KMS-11 (cell line): ENCODE measurements at regions not wholly inside any gene's neighbourhood (a gene's known extent, or its start where the extent isn't known, plus 50 kb on each side); places are given as distances from the start of the nearest gene placed in this dataset.

Experiments used
- H2AFZ ChIP-seq: fragments of 200-600 bp; sonication (generic); 2 replicates; pipeline ENCODE4 v1.6.1; 2016; ENCODE audit warnings: antibody characterized with exemption, mixed run types, low read depth
- H3K27ac ChIP-seq: fragments of 200-600 bp; sonication (generic); 2 replicates; pipeline ENCODE4 v1.6.1; 2016; ENCODE audit warnings: mild to moderate bottlenecking, mixed run types
- H3K27me3 ChIP-seq: fragments of 200-600 bp; sonication (generic); 2 replicates; pipeline ENCODE4 v1.6.1; 2017; ENCODE audit warnings: mild to moderate bottlenecking, low read depth, mixed run types, moderate library complexity; ENCODE audit not compliant: insufficient read depth
- H3K36me3 ChIP-seq: fragments of 200-600 bp; sonication (generic); 2 replicates; pipeline ENCODE4 v1.6.1; 2017; ENCODE audit warnings: mild to moderate bottlenecking, mixed run types; ENCODE audit not compliant: insufficient read depth
- H3K4me1 ChIP-seq: fragments of 200-600 bp; sonication (generic); 2 replicates; pipeline ENCODE4 v1.6.1; 2016; ENCODE audit warnings: mild to moderate bottlenecking, low read depth, mixed run types; ENCODE audit not compliant: poor library complexity, severe bottlenecking
- H3K4me2 ChIP-seq: fragments of 200-600 bp; sonication (generic); 2 replicates; pipeline ENCODE4 v1.7.0; 2016; ENCODE audit warnings: mild to moderate bottlenecking, mixed run types
- H3K4me3 ChIP-seq: fragments of 200-600 bp; sonication (generic); IDR thresholded peaks from 2 replicates; pipeline ENCODE4 v1.6.1; 2017; ENCODE audit warnings: low read depth, low read length, mixed read lengths; ENCODE audit not compliant: insufficient read depth
- H3K79me2 ChIP-seq: fragments of 200-600 bp; sonication (generic); 2 replicates; pipeline ENCODE4 v1.6.1; 2016; ENCODE audit warnings: low read depth, mixed run types; ENCODE audit not compliant: insufficient read depth
- H3K9ac ChIP-seq: fragments of 200-600 bp; sonication (generic); 2 replicates; pipeline ENCODE4 v1.6.1; 2016; ENCODE audit warnings: mild to moderate bottlenecking, mixed run types
- H4K20me1 ChIP-seq: fragments of 200-600 bp; sonication (generic); 2 replicates; pipeline ENCODE4 v1.6.1; 2016; ENCODE audit warnings: mild to moderate bottlenecking, mixed run types; ENCODE audit not compliant: insufficient read depth
- TF ChIP-seq, protein P1 (sequence below): fragments of 200-600 bp; sonication (generic); conservative IDR thresholded peaks from 2 replicates; pipeline ENCODE4 v1.6.1; 2017; ENCODE audit warnings: low read depth, mild to moderate bottlenecking, antibody characterized with exemption, low read length, moderate library complexity, mixed read lengths

DNA sequence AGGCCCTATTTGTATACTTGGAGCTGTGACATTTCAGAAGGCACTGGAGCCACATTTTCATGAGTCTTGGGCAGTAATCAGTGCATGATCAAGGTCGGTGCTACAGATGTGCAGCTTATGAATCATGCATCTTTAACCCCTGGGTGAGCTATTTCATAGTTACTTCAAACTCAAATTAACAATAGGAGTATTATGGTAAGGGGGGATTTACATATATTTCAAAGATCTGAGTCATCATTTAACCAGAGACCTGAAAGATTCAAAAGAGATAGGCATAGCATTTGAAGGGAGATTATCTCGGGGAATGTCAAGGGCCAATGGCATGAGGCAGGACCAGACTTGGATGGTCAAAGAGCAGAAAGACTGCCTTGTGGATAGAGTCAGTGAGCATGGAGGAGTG lies 169.0 kb upstream of the GRIN3A start:
- Histone ChIP-seq H3K4me3 (no peak overlapping the region), H3K79me2 (no peaks in the 10 kb centered on the region), H3K9ac (no peak overlapping the region), H3K4me1 (no peaks in the 10 kb centered on the region), H3K4me2 (no peak overlapping the region), H3K27ac (no peak overlapping the region), H3K36me3 (no peaks in the 10 kb centered on the region), H2AFZ (no peak overlapping the region), H3K27me3 (no peaks in the 10 kb centered on the region), H4K20me1 (no peaks in the 10 kb centered on the region)
- TF ChIP-seq, protein P1, sequence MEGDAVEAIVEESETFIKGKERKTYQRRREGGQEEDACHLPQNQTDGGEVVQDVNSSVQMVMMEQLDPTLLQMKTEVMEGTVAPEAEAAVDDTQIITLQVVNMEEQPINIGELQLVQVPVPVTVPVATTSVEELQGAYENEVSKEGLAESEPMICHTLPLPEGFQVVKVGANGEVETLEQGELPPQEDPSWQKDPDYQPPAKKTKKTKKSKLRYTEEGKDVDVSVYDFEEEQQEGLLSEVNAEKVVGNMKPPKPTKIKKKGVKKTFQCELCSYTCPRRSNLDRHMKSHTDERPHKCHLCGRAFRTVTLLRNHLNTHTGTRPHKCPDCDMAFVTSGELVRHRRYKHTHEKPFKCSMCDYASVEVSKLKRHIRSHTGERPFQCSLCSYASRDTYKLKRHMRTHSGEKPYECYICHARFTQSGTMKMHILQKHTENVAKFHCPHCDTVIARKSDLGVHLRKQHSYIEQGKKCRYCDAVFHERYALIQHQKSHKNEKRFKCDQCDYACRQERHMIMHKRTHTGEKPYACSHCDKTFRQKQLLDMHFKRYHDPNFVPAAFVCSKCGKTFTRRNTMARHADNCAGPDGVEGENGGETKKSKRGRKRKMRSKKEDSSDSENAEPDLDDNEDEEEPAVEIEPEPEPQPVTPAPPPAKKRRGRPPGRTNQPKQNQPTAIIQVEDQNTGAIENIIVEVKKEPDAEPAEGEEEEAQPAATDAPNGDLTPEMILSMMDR, result no peak

DNA sequence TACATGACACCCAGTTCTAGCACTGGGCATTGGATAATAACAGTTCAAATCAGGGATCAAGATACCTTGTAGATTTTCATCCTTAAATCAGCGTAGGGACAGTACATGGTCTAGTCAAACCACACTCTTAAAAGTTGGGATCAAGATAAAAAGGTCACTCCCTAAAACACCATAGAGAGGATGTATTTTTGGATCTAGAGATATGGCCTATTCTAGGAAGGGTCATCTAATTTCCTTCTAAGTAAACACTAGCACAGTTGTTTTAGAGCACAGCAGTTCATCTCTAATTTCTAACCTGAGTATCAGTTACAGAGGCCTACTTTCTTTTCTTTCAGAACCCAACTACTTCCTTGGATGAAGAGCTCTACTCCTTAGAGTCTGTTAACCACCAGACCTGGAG lies 166.4 kb upstream of the GRIN3A start:
- no peaks in the 10 kb centered on the region for H3K36me3 ChIP-seq
- no peak overlapping the region for H3K4me2 ChIP-seq
- H4K20me1 ChIP-seq, result no peaks in the 10 kb centered on the region
- H3K4me3 ChIP-seq, result no peak overlapping the region
- TF ChIP-seq, protein P1, result no peak
- H3K4me1 ChIP-seq, result no peaks in the 10 kb centered on the region
- no peaks in the 10 kb centered on the region for H3K79me2 ChIP-seq
- H2AFZ ChIP-seq, result no peak overlapping the region
- H3K27ac ChIP-seq, result no peak overlapping the region
- H3K27me3 ChIP-seq, result no peaks in the 10 kb centered on the region
- H3K9ac ChIP-seq, result no peak overlapping the region

DNA sequence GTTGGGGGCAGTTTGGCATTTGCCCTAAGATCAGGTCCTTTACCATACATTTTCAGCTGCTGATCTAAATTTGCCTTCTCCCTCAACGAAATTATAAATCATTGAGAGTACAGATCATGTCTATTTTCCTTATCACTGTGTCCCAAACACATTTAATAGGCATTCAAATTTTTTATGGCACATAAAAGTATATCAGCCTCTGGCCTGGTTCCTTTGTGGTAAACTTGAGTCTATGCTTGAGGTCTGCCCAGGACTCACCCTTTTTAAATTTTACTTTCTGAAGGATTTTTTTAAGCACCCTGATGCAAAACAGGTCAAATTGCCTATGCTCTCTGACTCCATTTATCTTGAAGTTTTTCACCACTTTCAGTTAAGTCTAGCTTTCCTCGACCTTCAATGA lies 163.6 kb upstream of the GRIN3A start:
- TF ChIP-seq, protein P1, result no peak
- no peak overlapping the region for H3K9ac ChIP-seq
- H2AFZ ChIP-seq, result no peak overlapping the region
- H4K20me1 ChIP-seq, result no peaks in the 10 kb centered on the region
- H3K4me3 ChIP-seq, result no peak overlapping the region
- H3K27me3 ChIP-seq, result no peaks in the 10 kb centered on the region
- H3K27ac ChIP-seq, result no peak overlapping the region
- no peaks in the 10 kb centered on the region for H3K79me2 ChIP-seq
- H3K4me2 ChIP-seq, result no peak overlapping the region
- no peaks in the 10 kb centered on the region for H3K36me3 ChIP-seq
- H3K4me1 ChIP-seq, result no peaks in the 10 kb centered on the region

DNA sequence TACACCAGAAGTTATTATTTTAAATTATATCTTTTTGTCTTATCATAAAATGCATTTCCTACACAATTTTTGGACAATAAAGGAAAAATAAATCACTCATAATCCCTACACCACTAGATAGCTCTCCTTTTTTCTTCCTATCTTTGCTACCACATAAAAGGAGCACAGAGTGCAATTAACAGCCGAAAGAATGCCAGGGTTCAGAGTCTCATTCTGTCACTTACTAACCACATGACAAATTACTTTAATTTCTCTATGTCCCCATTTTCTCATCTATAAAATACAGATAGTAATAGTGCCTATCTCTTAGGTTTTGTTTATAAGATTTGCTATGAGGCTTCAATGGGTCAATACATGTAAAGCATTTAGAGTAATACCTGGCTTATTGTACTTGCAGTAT lies 158.7 kb upstream of the GRIN3A start:
- no peak overlapping the region for H2AFZ ChIP-seq
- no peak overlapping the region for H3K4me2 ChIP-seq
- H3K27ac ChIP-seq, result no peak overlapping the region
- H3K4me3 ChIP-seq, result no peak overlapping the region
- H3K27me3 ChIP-seq, result no peaks in the 10 kb centered on the region
- H3K4me1 ChIP-seq, result no peaks in the 10 kb centered on the region
- no peaks in the 10 kb centered on the region for H3K79me2 ChIP-seq
- H4K20me1 ChIP-seq, result no peaks in the 10 kb centered on the region
- H3K9ac ChIP-seq, result no peak overlapping the region
- TF ChIP-seq, protein P1, result no peak
- no peaks in the 10 kb centered on the region for H3K36me3 ChIP-seq
